Astrocyte of the cerebellum (primary cell): ENCODE measurements at regions not wholly inside any gene's neighbourhood (a gene's known extent, or its start where the extent isn't known, plus 50 kb on each side); places are given as distances from the start of the nearest gene placed in this dataset.
A peak's percentile ranks its signal among the peaks of the same experiment; 100 is the strongest.
"Not testable (repeated sequence)": the region's sequence is repeated elsewhere in the genome, so short reads cannot be mapped to it uniquely, and the experiment has no call there.

Experiments used
- DNase-seq: peaks from one replicate; pipeline ENCODE4 v3.0.0-alpha.2; 2011; ENCODE audit warnings: low read depth
- H3K4me3 ChIP-seq: 2 replicates; pipeline ENCODE4 v1.5.1; 2011; ENCODE audit warnings: mild to moderate bottlenecking, low read depth, low read length, moderate library complexity
- CTCF ChIP-seq: IDR thresholded peaks from 2 replicates; pipeline ENCODE4 v1.5.1; 2012; ENCODE audit warnings: low read length, low read depth, moderate library complexity, mild to moderate bottlenecking; ENCODE audit errors: missing control alignments
- in situ Hi-C: cut with HindIII; loops from 2 replicates; pipeline ENCODE4 v1.10.0; 2017; ENCODE audit warnings: low sequenced_read_pairs

DNA sequence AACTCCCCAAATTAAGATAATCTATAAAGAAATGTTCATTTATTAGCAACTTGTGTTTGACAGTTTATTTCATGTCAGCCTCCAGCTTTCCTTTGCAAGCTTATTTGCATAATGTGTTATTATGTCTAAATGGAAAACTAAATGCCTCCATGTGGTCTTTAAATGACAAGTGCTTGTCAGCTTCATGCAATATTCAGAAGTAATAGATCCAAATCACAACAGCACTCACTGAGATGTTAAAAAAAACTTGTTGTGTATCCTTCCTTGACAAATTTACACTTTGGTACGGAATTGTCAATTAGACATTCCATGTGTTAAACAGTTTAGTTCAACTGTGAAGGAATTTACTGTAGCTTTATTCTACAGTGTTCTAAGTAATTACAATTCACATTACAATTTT, 124.4 kb upstream of the PTBP2 start:
- no peak for TF ChIP-seq CTCF
- no peak overlapping the region for H3K4me3 ChIP-seq
- no peak for DNase-seq
- in situ Hi-C loops, result no loop called here

GRCh38 chr1:96598416-96599168, 123.0 kb upstream of the PTBP2 start:
- in situ Hi-C loops, result no loop called here
- no peak overlapping the region for H3K4me3 ChIP-seq
- peak; percentile 71 for DNase-seq
- no peak for TF ChIP-seq CTCF

DNA sequence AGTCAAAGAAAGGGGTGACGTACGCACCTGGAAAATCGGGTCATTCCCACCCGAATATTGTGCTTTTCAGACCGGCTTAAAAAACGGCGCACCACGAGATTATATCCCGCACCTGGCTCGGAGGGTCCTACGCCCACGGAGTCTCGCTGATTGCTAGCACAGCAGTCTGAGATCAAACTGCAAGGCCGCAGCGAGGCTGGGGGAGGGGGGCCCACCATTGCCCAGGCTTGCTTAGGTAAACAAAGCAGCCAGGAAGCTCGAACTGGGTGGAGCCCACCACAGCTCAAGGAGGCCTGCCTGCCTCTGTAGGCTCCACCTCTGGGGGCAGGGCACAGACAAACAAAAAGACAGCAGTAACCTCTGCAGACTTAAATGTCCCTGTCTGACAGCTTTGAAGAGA, 117.0 kb upstream of the PTBP2 start:
- in situ Hi-C loops, DNase-seq, H3K4me3 ChIP-seq: not testable (repeated sequence)

GRCh38 chr1:96617375-96617774, 104.2 kb upstream of the PTBP2 start:
- in situ Hi-C loops, H3K4me3 ChIP-seq, DNase-seq: not testable (repeated sequence)

- in situ Hi-C loops, result no loop called here
- H3K4me3 ChIP-seq, result no peak overlapping the region
- TF ChIP-seq CTCF, result no peak
- DNase-seq, result no peak
Observed at GRCh38 chr1:96632045-96632664, 89.4 kb upstream of the PTBP2 start.

GRCh38 chr1:96633695-96634094, 87.9 kb upstream of the PTBP2 start:
- TF ChIP-seq CTCF, result no peak
- in situ Hi-C loops, result no loop called here
- no peak for DNase-seq
- no peak overlapping the region for H3K4me3 ChIP-seq

DNA sequence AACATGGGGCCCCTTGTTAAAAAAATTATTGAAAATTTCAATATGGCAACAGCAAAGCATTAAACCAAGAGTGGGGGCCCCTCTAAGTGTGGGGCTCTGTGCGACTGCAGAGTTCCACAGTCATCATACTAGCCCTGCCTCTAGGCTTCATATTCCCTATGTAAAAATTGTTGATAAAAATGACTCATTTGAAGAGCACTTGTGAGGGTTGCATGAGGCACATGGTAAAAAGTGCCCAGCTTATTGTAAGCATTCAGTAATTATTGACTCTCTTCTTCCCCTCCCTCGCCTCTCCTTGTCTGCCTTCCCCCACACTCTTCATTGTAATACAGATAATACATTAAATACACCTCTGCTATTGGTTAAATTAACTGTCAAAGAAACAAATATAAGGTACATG, 86.7 kb upstream of the PTBP2 start:
- in situ Hi-C loops, result no loop called here
- no peak overlapping the region for H3K4me3 ChIP-seq
- no peak for DNase-seq
- no peak for TF ChIP-seq CTCF
